KMS-11 (cell line): ENCODE measurements at regions not wholly inside any gene's neighbourhood (a gene's known extent, or its start where the extent isn't known, plus 50 kb on each side); places are given as distances from the start of the nearest gene placed in this dataset.

ENCODE experiments used
- H2AFZ ChIP-seq: fragments of 200-600 bp; sonication (generic); 2 replicates; pipeline ENCODE4 v1.6.1; 2016; ENCODE audit warnings: antibody characterized with exemption, mixed run types, low read depth
- H3K27ac ChIP-seq: fragments of 200-600 bp; sonication (generic); 2 replicates; pipeline ENCODE4 v1.6.1; 2016; ENCODE audit warnings: mild to moderate bottlenecking, mixed run types
- H3K27me3 ChIP-seq: fragments of 200-600 bp; sonication (generic); 2 replicates; pipeline ENCODE4 v1.6.1; 2017; ENCODE audit warnings: mild to moderate bottlenecking, low read depth, mixed run types, moderate library complexity; ENCODE audit not compliant: insufficient read depth
- H3K36me3 ChIP-seq: fragments of 200-600 bp; sonication (generic); 2 replicates; pipeline ENCODE4 v1.6.1; 2017; ENCODE audit warnings: mild to moderate bottlenecking, mixed run types; ENCODE audit not compliant: insufficient read depth
- H3K4me1 ChIP-seq: fragments of 200-600 bp; sonication (generic); 2 replicates; pipeline ENCODE4 v1.6.1; 2016; ENCODE audit warnings: mild to moderate bottlenecking, low read depth, mixed run types; ENCODE audit not compliant: poor library complexity, severe bottlenecking
- H3K4me2 ChIP-seq: fragments of 200-600 bp; sonication (generic); 2 replicates; pipeline ENCODE4 v1.7.0; 2016; ENCODE audit warnings: mild to moderate bottlenecking, mixed run types
- H3K4me3 ChIP-seq: fragments of 200-600 bp; sonication (generic); IDR thresholded peaks from 2 replicates; pipeline ENCODE4 v1.6.1; 2017; ENCODE audit warnings: low read depth, low read length, mixed read lengths; ENCODE audit not compliant: insufficient read depth
- H3K79me2 ChIP-seq: fragments of 200-600 bp; sonication (generic); 2 replicates; pipeline ENCODE4 v1.6.1; 2016; ENCODE audit warnings: low read depth, mixed run types; ENCODE audit not compliant: insufficient read depth
- H3K9ac ChIP-seq: fragments of 200-600 bp; sonication (generic); 2 replicates; pipeline ENCODE4 v1.6.1; 2016; ENCODE audit warnings: mild to moderate bottlenecking, mixed run types
- H4K20me1 ChIP-seq: fragments of 200-600 bp; sonication (generic); 2 replicates; pipeline ENCODE4 v1.6.1; 2016; ENCODE audit warnings: mild to moderate bottlenecking, mixed run types; ENCODE audit not compliant: insufficient read depth
- CTCF ChIP-seq: fragments of 200-600 bp; sonication (generic); conservative IDR thresholded peaks from 2 replicates; pipeline ENCODE4 v1.6.1; 2017; ENCODE audit warnings: low read depth, mild to moderate bottlenecking, antibody characterized with exemption, low read length, moderate library complexity, mixed read lengths

- Histone ChIP-seq H3K36me3 (no peaks in the 10 kb centered on the region), H2AFZ (no peak overlapping the region), H3K4me2 (no peak overlapping the region), H3K79me2 (no peaks in the 10 kb centered on the region), H3K27ac (no peak overlapping the region), H3K27me3 (no peaks in the 10 kb centered on the region), H3K4me3 (no peak overlapping the region), H4K20me1 (no peaks in the 10 kb centered on the region), H3K9ac (no peak overlapping the region), H3K4me1 (no peaks in the 10 kb centered on the region)
- no peak for TF ChIP-seq CTCF
Observed at GRCh38 chr4:187218705-187219245, 495.1 kb upstream of the FAT1 start.

GRCh38 chr4:187224560-187224959, 500.9 kb upstream of the FAT1 start:
- Histone ChIP-seq H3K4me3 (no peak overlapping the region), H3K4me2 (no peak overlapping the region), H3K27ac (no peak overlapping the region), H4K20me1 (no peaks in the 10 kb centered on the region), H2AFZ (no peak overlapping the region), H3K9ac (no peak overlapping the region), H3K27me3 (no peaks in the 10 kb centered on the region), H3K4me1 (no peaks in the 10 kb centered on the region), H3K36me3 (no peaks in the 10 kb centered on the region), H3K79me2 (no peaks in the 10 kb centered on the region)
- TF ChIP-seq CTCF = no peak

- no peak overlapping the region for H3K27ac ChIP-seq
- H2AFZ ChIP-seq = no peak overlapping the region
- H3K36me3 ChIP-seq = no peaks in the 10 kb centered on the region
- H3K27me3 ChIP-seq = no peaks in the 10 kb centered on the region
- no peak overlapping the region for H3K4me2 ChIP-seq
- no peaks in the 10 kb centered on the region for H3K79me2 ChIP-seq
- H3K4me3 ChIP-seq = no peak overlapping the region
- no peaks in the 10 kb centered on the region for H4K20me1 ChIP-seq
- H3K9ac ChIP-seq = no peak overlapping the region
- TF ChIP-seq CTCF = no peak
- H3K4me1 ChIP-seq = no peaks in the 10 kb centered on the region
Observed at GRCh38 chr4:187227907-187228704, 504.4 kb upstream of the FAT1 start.

- no peak overlapping the region for H3K4me2 ChIP-seq
- H3K36me3 ChIP-seq = no peaks in the 10 kb centered on the region
- H3K79me2 ChIP-seq = no peaks in the 10 kb centered on the region
- no peak overlapping the region for H3K27ac ChIP-seq
- H4K20me1 ChIP-seq = no peaks in the 10 kb centered on the region
- H3K4me3 ChIP-seq = no peak overlapping the region
- H3K27me3 ChIP-seq = no peaks in the 10 kb centered on the region
- H2AFZ ChIP-seq = no peak overlapping the region
- TF ChIP-seq CTCF = no peak
- H3K9ac ChIP-seq = no peak overlapping the region
- H3K4me1 ChIP-seq = no peaks in the 10 kb centered on the region
Observed at GRCh38 chr4:187232196-187232595, 508.5 kb upstream of the FAT1 start.
